ENCODE measurements at regions not wholly inside any gene's neighbourhood (a gene's known extent, or its start where the extent isn't known, plus 50 kb on each side); places are given as distances from the start of the nearest gene placed in this dataset.

GRCh38 chr9:7402334-7403027, 397.1 kb downstream of the DMAC1 start:
- H3K4me3 ChIP-seq (replicated peaks; ENCODE audit: low read depth, low read length), result no peak overlapping the region
- DNase-seq (ENCODE audit: extremely low read depth, low read depth), result peak; percentile 63
- no peak for TF ChIP-seq CTCF (IDR thresholded peaks at IDR 0.05; ENCODE audit: low read depth, low read length, missing control alignments)

GRCh38 chr9:7401116-7401515, 398.5 kb downstream of the DMAC1 start:
- no peak overlapping the region for H3K4me3 ChIP-seq (replicated peaks; ENCODE audit: low read depth, low read length)
- TF ChIP-seq CTCF (IDR thresholded peaks at IDR 0.05; ENCODE audit: low read depth, low read length, missing control alignments), result no peak
- no peak for DNase-seq (ENCODE audit: extremely low read depth, low read depth)

GRCh38 chr9:7394002-7394774, 405.4 kb downstream of the DMAC1 start:
- H3K4me3 ChIP-seq (replicated peaks; ENCODE audit: low read depth, low read length), result no peak overlapping the region
- no peak for DNase-seq (ENCODE audit: extremely low read depth, low read depth)
- no peak for TF ChIP-seq CTCF (IDR thresholded peaks at IDR 0.05; ENCODE audit: low read depth, low read length, missing control alignments)

- no peak for DNase-seq (ENCODE audit: extremely low read depth, low read depth)
- no peak for TF ChIP-seq CTCF (IDR thresholded peaks at IDR 0.05; ENCODE audit: low read depth, low read length, missing control alignments)
- H3K4me3 ChIP-seq (replicated peaks; ENCODE audit: low read depth, low read length), result no peak overlapping the region
Observed at GRCh38 chr9:7392148-7392547, 407.4 kb downstream of the DMAC1 start.

DNA sequence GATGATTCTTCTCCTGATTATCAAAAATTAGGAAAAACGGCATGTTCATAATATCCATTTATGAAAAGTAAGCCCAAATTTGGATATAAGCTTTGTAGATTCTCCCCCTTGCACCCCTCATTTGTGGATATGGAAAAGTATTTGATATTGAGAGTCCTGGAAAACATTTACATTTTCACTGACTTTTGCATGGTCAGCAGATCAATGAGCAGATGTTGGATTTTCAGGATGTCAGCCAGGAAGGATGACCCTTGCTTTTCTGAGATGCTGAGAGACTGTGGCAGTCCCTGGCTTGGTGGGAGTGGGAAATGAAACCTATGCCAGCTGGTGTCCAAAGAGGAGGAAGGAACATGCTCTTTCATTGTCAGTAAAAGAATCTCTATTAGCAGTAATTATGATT, 410.8 kb downstream of the DMAC1 start:
- no peak for DNase-seq (ENCODE audit: extremely low read depth, low read depth)
- TF ChIP-seq CTCF (IDR thresholded peaks at IDR 0.05; ENCODE audit: low read depth, low read length, missing control alignments), result no peak
- H3K4me3 ChIP-seq (replicated peaks; ENCODE audit: low read depth, low read length), result no peak overlapping the region

DNA sequence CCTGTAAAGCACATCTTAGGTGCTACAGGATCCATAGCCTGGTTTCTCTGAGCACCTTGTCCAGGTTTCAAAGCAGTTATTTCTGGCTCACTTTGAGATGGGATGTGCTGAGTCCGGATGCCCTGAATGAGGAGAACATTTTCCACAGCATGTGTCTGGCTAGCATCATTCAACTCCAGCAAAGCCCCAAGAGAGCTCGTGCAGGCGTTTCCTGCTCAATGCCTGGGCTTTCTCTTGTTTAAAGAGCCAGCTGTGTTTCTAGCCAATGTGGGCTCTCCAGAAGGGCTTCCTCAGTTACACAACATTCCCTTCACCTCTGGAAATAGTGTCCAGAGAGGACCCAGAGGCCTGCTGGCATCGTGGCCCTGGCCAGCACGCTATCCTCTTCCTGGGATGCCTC, 411.7 kb downstream of the DMAC1 start:
- DNase-seq (ENCODE audit: extremely low read depth, low read depth), result no peak
- H3K4me3 ChIP-seq (replicated peaks; ENCODE audit: low read depth, low read length), result no peak overlapping the region
- no peak for TF ChIP-seq CTCF (IDR thresholded peaks at IDR 0.05; ENCODE audit: low read depth, low read length, missing control alignments)

All from HFF-Myc (cell line).